Fibroblast of skin of scalp (primary cell): ENCODE measurements at regions not wholly inside any gene's neighbourhood (a gene's known extent, or its start where the extent isn't known, plus 50 kb on each side); places are given as distances from the start of the nearest gene placed in this dataset.
"Not testable (repeated sequence)": the region's sequence is repeated elsewhere in the genome, so short reads cannot be mapped to it uniquely, and the experiment has no call there.

ENCODE experiments used
- DNase-seq: peaks from one replicate; pipeline ENCODE4 v3.0.0-alpha.2; 2013

- DNase-seq: peak; percentile 3
Measured at GRCh38 chr7:68865351-68866199, 732.7 kb upstream of the AUTS2 start.

GRCh38 chr7:68866200-68866570 lies 732.1 kb upstream of the AUTS2 start:
- DNase-seq: no peak

GRCh38 chr7:68866721-68867120 lies 731.6 kb upstream of the AUTS2 start:
- not testable (repeated sequence) for DNase-seq

- DNase-seq: no peak
Measured at GRCh38 chr7:68868978-68869377, 729.3 kb upstream of the AUTS2 start.

GRCh38 chr7:68873616-68874015 lies 724.7 kb upstream of the AUTS2 start:
- DNase-seq: no peak

GRCh38 chr7:68875857-68876256 lies 722.4 kb upstream of the AUTS2 start:
- no peak for DNase-seq

- DNase-seq: not testable (repeated sequence)
Measured at GRCh38 chr7:68887116-68887515, 711.2 kb upstream of the AUTS2 start.

DNA sequence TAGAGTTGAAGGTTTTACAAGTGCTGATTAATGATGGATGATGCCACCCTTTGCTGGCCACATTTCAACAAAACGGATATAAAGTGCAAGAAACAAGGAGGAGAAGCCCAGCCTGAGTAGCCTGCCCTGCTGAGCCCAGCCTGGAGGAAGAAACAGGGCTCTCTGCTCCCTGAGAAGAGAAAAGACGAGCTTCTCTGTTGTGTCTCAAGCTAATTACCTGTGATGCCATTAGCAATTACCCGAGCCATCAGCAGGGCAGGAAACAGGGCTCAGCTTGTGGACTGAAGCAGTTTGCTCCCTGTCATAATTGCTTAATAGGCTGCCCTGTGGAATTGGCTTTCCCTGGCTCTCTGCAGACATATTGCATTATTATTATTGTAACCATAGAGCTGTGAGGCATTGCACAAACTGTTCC lies 709.3 kb upstream of the AUTS2 start:
- DNase-seq: no peak

GRCh38 chr7:68892236-68892635 lies 706.0 kb upstream of the AUTS2 start:
- peak; percentile 9 for DNase-seq

- no peak for DNase-seq
Measured at GRCh38 chr7:68893411-68893810, 704.9 kb upstream of the AUTS2 start.

- DNase-seq: not testable (repeated sequence)
Measured at GRCh38 chr7:68899156-68899555, 699.1 kb upstream of the AUTS2 start.

- peak; percentile 8 for DNase-seq
Measured at GRCh38 chr7:68900096-68900495, 698.2 kb upstream of the AUTS2 start.

GRCh38 chr7:68904630-68905029 lies 693.6 kb upstream of the AUTS2 start:
- DNase-seq: peak; percentile 62

DNA sequence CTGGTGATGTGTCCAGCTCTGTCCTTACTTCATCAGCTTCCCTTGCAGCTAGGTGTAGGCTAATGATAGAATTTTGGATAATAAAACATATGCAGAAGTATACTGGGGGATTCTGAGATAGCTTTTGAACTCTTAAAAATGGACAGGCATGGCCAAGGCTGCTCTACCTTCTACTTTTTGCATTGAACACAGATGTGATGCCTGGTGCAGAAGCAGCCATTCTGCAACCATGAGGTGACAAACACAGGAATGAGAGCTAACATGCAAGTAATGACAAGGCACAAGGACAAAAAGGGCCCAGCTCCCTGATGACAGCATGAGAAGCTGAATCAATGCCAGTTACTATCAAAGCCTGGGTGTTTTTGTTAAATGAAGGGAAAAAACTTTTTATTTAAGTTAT lies 686.5 kb upstream of the AUTS2 start:
- no peak for DNase-seq

DNA sequence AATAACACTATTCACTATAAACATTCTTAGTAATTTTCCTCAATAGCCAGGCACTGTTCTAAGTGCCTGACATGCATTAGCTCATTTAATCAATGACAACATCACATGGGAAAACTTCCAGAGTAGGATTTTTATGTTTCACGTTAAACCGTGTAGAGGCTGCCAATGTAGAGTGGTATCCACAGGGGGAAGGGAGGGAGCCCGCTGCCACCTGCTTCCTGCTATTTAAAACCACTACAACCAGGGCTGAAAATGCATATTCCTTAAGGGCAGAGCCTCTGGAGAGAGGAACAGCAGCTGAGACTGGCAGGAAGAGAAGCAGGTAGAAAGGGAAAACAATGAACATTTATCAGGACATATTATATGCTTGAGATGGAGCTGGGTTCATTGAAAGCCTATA lies 684.3 kb upstream of the AUTS2 start:
- DNase-seq: no peak

DNA sequence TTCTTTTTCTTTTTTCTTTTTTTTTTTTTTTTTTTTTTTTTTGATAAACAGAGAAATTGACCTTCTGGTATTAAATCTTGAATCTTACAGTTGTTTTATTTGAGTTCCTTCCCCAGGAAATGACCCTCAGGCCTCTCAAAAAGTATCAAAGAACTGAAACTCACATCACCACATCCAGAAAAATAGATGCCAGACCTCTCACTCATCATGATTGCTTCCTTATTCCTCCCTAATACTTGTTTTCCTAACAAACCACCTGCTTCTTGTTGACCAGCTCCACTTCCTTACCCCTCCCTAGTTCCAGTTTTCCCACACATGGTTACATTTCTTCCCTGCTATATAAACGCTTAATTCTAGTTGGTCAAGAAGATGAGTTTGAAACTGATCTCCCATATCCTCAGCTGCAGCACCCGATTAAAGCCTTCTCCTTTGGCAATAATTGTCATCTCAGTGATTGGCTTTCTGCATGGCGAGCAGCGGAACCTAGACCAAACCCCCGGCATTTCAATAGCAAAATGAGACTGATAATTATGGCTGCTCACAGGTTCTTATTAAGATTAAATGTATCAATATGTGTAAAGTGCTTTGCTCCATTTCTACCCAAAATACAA lies 681.1 kb upstream of the AUTS2 start:
- no peak for DNase-seq

- DNase-seq: no peak
Measured at GRCh38 chr7:68918621-68919020, 679.7 kb upstream of the AUTS2 start.

GRCh38 chr7:68922850-68923249 lies 675.4 kb upstream of the AUTS2 start:
- DNase-seq: no peak

GRCh38 chr7:68925241-68925640 lies 673.0 kb upstream of the AUTS2 start:
- DNase-seq: no peak

DNA sequence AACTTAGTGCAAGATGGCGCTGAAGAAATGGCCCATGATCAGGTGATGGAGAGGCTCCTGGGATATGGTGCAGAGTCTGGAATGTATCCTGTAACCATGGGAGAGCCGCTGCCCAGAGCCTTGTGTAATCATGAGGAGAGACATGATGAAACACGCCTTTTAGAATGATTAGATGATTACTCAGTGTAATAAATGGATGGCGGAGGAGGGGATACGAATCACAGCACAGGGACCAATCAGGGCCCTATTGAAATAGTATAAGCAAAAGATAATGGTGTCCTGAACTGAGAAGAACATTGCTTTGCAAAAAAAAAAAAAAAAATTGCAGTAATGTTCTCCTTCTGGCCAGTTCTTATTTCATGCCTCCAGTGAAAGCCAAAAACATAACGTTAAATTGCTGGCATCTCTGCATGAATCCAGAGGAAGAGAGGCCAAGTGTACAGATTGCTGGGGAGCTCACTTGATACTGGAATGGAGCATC lies 668.5 kb upstream of the AUTS2 start:
- DNase-seq: peak; percentile 61

DNA sequence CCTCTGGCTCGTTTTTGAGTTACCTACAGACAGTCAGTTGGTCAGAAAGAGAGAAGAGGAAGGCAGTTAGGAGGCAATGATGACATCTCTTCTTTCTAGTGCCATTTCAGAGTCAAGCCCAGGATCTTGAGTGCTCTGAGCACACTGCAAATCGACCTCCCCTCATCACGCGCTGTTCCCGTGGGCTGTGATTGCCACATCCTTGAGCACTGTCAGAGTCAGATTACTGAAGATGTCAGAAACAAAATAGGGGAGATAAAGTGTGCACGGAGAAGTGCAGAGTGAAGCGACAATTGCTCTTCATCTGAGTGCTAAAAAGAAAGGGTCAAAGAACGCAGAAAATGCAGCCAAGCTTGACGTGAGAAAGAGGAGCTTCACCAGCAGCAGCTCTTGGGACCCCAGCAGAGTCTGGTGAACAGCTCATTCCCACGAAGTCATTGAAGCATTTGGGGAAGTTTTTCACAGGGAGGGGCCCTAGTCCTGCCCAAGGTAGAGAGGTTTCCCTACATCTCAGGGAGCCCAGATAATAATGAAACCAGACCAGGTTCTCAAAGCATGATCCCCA lies 661.7 kb upstream of the AUTS2 start:
- no peak for DNase-seq

DNA sequence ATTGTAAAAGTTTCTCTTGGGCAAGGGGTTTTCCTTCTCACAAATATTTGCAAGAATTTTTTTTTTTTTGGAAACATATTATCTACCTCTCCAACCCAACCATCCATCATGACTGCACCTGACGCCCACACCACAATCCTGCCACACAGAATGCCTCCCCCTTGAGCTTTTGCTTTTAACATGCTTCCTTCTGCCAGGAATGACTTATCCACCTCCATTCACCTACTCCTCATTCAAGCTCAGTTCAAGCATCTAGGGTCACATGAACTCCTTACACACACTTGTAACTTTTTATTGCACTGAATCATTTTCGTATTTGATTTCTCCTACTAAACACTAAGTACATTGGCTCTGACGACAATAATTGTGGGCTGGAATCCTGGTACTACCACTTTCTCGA lies 660.1 kb upstream of the AUTS2 start:
- no peak for DNase-seq

DNA sequence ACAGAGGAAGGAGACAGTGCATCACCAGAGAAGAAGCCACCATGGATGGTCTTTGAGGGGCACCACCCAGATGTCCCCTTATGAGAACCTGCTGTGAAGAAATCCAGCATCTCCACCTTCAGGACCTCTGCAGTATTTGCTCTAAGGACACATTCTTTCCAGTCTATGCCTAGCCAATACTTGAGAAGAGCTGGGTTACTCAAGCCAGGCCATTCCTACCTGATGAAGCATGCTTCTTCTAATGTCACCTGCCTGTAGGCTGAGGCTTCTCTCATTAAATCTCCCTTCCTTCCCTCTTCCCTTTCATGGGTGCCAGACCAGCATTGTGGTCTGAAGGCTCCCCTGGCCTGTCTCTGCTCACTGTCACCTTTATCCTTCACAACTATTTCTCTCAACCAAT lies 654.5 kb upstream of the AUTS2 start:
- no peak for DNase-seq

DNA sequence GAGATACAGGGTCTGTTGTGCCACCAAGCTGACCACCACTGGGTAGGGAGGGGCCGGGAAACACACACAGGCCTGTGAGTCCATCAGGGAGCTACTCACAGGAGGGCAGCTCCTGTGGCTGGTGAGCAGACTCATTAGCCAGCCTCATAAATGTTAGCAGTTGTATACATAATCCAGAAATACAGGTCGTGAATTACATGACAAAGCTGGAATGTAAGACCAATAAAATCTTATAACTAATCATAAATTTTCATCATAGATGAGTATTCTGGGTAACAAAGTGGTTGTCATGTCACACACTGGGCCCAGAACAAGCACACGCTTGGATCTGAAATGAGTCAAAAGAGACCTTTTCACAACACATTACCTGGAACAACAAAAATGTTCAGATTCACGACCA lies 642.6 kb upstream of the AUTS2 start:
- DNase-seq: no peak
